Retinal pigment epithelial cell (primary cell): ENCODE measurements at regions not wholly inside any gene's neighbourhood (a gene's known extent, or its start where the extent isn't known, plus 50 kb on each side); places are given as distances from the start of the nearest gene placed in this dataset.

Experiments used
- DNase-seq: peaks from one replicate; pipeline ENCODE4 v3.0.0-alpha.2; 2010; ENCODE audit warnings: low read depth
- H3K4me3 ChIP-seq: 2 replicates; pipeline ENCODE4 v1.5.1; 2011; ENCODE audit warnings: mild to moderate bottlenecking, low read length, control low read depth, moderate library complexity
- CTCF ChIP-seq: conservative IDR thresholded peaks from 2 replicates; pipeline ENCODE4 v1.5.1; 2011; ENCODE audit warnings: low read depth, low read length, control low read depth, inconsistent platforms

- TF ChIP-seq CTCF = no peak
- no peak overlapping the region for H3K4me3 ChIP-seq
- DNase-seq = no peak
These were observed 202.8 kb upstream of the AKR1E2 start for GRCh38 chr10:4623200-4623599.

GRCh38 chr10:4622384-4622783 is 203.6 kb upstream of the AKR1E2 start:
- no peak overlapping the region for H3K4me3 ChIP-seq
- TF ChIP-seq CTCF = no peak
- DNase-seq = peak; percentile 51

- TF ChIP-seq CTCF = no peak
- H3K4me3 ChIP-seq = no peak overlapping the region
- DNase-seq = no peak
These were observed 208.4 kb upstream of the AKR1E2 start for GRCh38 chr10:4617589-4617988.

- no peak overlapping the region for H3K4me3 ChIP-seq
- no peak for DNase-seq
- no peak for TF ChIP-seq CTCF
These were observed 211.0 kb upstream of the AKR1E2 start for GRCh38 chr10:4615042-4615441.

- no peak overlapping the region for H3K4me3 ChIP-seq
- TF ChIP-seq CTCF = no peak
- DNase-seq = no peak
These were observed 216.8 kb upstream of the AKR1E2 start for GRCh38 chr10:4609251-4609650.

GRCh38 chr10:4607681-4608080 is 218.3 kb upstream of the AKR1E2 start:
- no peak for TF ChIP-seq CTCF
- no peak overlapping the region for H3K4me3 ChIP-seq
- DNase-seq = no peak

- TF ChIP-seq CTCF = no peak
- DNase-seq = no peak
- no peak overlapping the region for H3K4me3 ChIP-seq
These were observed 219.0 kb upstream of the AKR1E2 start for GRCh38 chr10:4606856-4607636.
